Upper lobe of right lung (tissue), 1 donor: ENCODE measurements at regions not wholly inside any gene's neighbourhood (a gene's known extent, or its start where the extent isn't known, plus 50 kb on each side); places are given as distances from the start of the nearest gene placed in this dataset.
"Not testable (repeated sequence)": the region's sequence is repeated elsewhere in the genome, so short reads cannot be mapped to it uniquely, and the experiment has no call there.

Source experiments
- ATAC-seq: fragments of 200-7000 bp; cut with Tn5 transposase; one replicate; pipeline ENCODE4 v1.9.1; 2020; ENCODE audit warnings: mild to moderate bottlenecking, moderate library complexity
- DNase-seq: peaks from one replicate; pipeline ENCODE4 v3.0.0-alpha.2; 2020
- H3K27ac ChIP-seq: fragments of 200-600 bp; one replicate; pipeline ENCODE4 v1.8.0; 2022
- H3K27me3 ChIP-seq: fragments of 200-600 bp; one replicate; pipeline ENCODE4 v1.8.0; 2022; ENCODE audit warnings: mild to moderate bottlenecking
- H3K36me3 ChIP-seq: fragments of 200-600 bp; one replicate; pipeline ENCODE4 v1.8.0; 2022
- H3K4me1 ChIP-seq: fragments of 200-600 bp; one replicate; pipeline ENCODE4 v1.8.0; 2022
- H3K4me3 ChIP-seq: fragments of 200-600 bp; one replicate; pipeline ENCODE4 v1.8.0; 2022; ENCODE audit warnings: mild to moderate bottlenecking
- H3K9me3 ChIP-seq: fragments of 200-600 bp; one replicate; pipeline ENCODE4 v1.8.0; 2022
- CTCF ChIP-seq: fragments of 200-600 bp; IDR thresholded peaks from one replicate; pipeline ENCODE4 v1.8.0; 2022; ENCODE audit warnings: antibody characterized with exemption
- intact Hi-C: fragments of 100-400 bp; cut with DNase I; formaldehyde crosslinking; loops from one replicate; pipeline ENCODE4 v1.11.0; 2022
- donor health status: DM: no; HTN: yes; CAD: no; lungs with severe emphysema.

- no peak overlapping the region for H3K27ac ChIP-seq
- no peaks in the 10 kb centered on the region for H3K4me1 ChIP-seq
- H3K36me3 ChIP-seq: no peaks in the 10 kb centered on the region
- peaks cover 4% of the 10 kb centered on the region for H3K9me3 ChIP-seq
- no peaks in the 10 kb centered on the region for H3K27me3 ChIP-seq
- intact Hi-C loops: no loop called here
- ATAC-seq (no peak), DNase-seq (no peak)
- no peak overlapping the region for H3K4me3 ChIP-seq
- TF ChIP-seq CTCF: no peak
These were observed 1731.0 kb downstream of the SLITRK5 start for GRCh38 chr13:89402211-89402610.

GRCh38 chr13:89406096-89406495 lies 1734.9 kb downstream of the SLITRK5 start:
- H3K9me3 ChIP-seq, H3K4me1 ChIP-seq, DNase-seq, H3K27me3 ChIP-seq, H3K27ac ChIP-seq, ATAC-seq, intact Hi-C loops, H3K4me3 ChIP-seq, H3K36me3 ChIP-seq: not testable (repeated sequence)

- no peak for TF ChIP-seq CTCF
- no peak for DNase-seq
- Histone ChIP-seq H3K27me3 (no peaks in the 10 kb centered on the region), H3K4me1 (no peaks in the 10 kb centered on the region), H3K4me3 (no peak overlapping the region), H3K36me3 (no peaks in the 10 kb centered on the region), H3K27ac (no peak overlapping the region), H3K9me3 (no peaks in the 10 kb centered on the region)
- intact Hi-C loops: no loop called here
- no peak for ATAC-seq
These were observed 1736.2 kb downstream of the SLITRK5 start for GRCh38 chr13:89407357-89407756.

- Histone ChIP-seq H3K27me3 (no peaks in the 10 kb centered on the region), H3K36me3 (no peaks in the 10 kb centered on the region), H3K4me3 (no peak overlapping the region), H3K27ac (no peak overlapping the region), H3K9me3 (no peaks in the 10 kb centered on the region), H3K4me1 (no peaks in the 10 kb centered on the region)
- DNase-seq (no peak), ATAC-seq (no peak)
- no peak for TF ChIP-seq CTCF
- intact Hi-C loops: no loop called here
These were observed 1761.8 kb downstream of the SLITRK5 start for GRCh38 chr13:89432997-89433396.

- H3K27me3 ChIP-seq, H3K9me3 ChIP-seq, ATAC-seq, H3K27ac ChIP-seq, H3K4me3 ChIP-seq, intact Hi-C loops, DNase-seq, H3K4me1 ChIP-seq, H3K36me3 ChIP-seq: not testable (repeated sequence)
These were observed 1763.5 kb downstream of the SLITRK5 start for GRCh38 chr13:89434624-89435023.

GRCh38 chr13:89454681-89455080 lies 1783.5 kb downstream of the SLITRK5 start:
- no peak for TF ChIP-seq CTCF
- intact Hi-C loops: no loop called here
- no peaks in the 10 kb centered on the region for H3K9me3 ChIP-seq
- no peaks in the 10 kb centered on the region for H3K4me1 ChIP-seq
- no peaks in the 10 kb centered on the region for H3K36me3 ChIP-seq
- no peak overlapping the region for H3K4me3 ChIP-seq
- H3K27me3 ChIP-seq: no peaks in the 10 kb centered on the region
- no peak overlapping the region for H3K27ac ChIP-seq
- DNase-seq (no peak), ATAC-seq (no peak)

- H3K9me3 ChIP-seq: no peaks in the 10 kb centered on the region
- ATAC-seq (no peak), DNase-seq (no peak)
- H3K27ac ChIP-seq: no peak overlapping the region
- no peaks in the 10 kb centered on the region for H3K27me3 ChIP-seq
- intact Hi-C loops: no loop called here
- no peaks in the 10 kb centered on the region for H3K4me1 ChIP-seq
- no peaks in the 10 kb centered on the region for H3K36me3 ChIP-seq
- no peak overlapping the region for H3K4me3 ChIP-seq
- TF ChIP-seq CTCF: no peak
These were observed 1784.1 kb downstream of the SLITRK5 start for GRCh38 chr13:89455225-89455624.
